ENCODE measurements at regions not wholly inside any gene's neighbourhood (a gene's known extent, or its start where the extent isn't known, plus 50 kb on each side); places are given as distances from the start of the nearest gene placed in this dataset.

GRCh38 chr13:40273253-40274025, 393.0 kb downstream of the FOXO1 start:
- Histone ChIP-seq H3K4me3 (replicated peaks in 1 of 3; ENCODE audit: low read depth in 2 of 3, low read length in 3 of 3) (no peak overlapping the region), H3K36me3 (replicated peaks in 1 of 2; ENCODE audit: control insufficient read depth in 1 of 2, insufficient read depth in 2 of 2, low read length in 2 of 2) (no peaks in the 10 kb centered on the region), H3K4me2 (replicated peaks; ENCODE audit: extremely low read depth, low read length, poor library complexity, severe bottlenecking) (no peak overlapping the region), H3K4me1 (ENCODE audit: control insufficient read depth in 1 of 2, insufficient read depth in 2 of 2, low read length in 2 of 2) (no peaks in the 10 kb centered on the region), H3K9me3 (replicated peaks in 1 of 2; ENCODE audit: control insufficient read depth in 1 of 2, insufficient read depth in 1 of 2, low read length in 2 of 2) (no peaks in the 10 kb centered on the region), H4K20me1 (ENCODE audit: insufficient read depth, low read length) (no peaks in the 10 kb centered on the region), H3K9ac (ENCODE audit: insufficient read depth, low read length, poor library complexity, severe bottlenecking) (no peak overlapping the region), H3K27me3 (ENCODE audit: control insufficient read depth in 2 of 2, insufficient read depth in 2 of 2, low read length in 2 of 2) (no peaks in the 10 kb centered on the region), H3K79me2 (ENCODE audit: insufficient read depth, low read length) (no peaks in the 10 kb centered on the region), H2AFZ (ENCODE audit: insufficient read depth, low read depth, low read length, poor library complexity, severe bottlenecking) (no peak overlapping the region), H3K27ac (ENCODE audit: low read depth in 1 of 2, low read length in 2 of 2) (no peak overlapping the region)
- TF ChIP-seq CTCF (IDR thresholded peaks at IDR 0.05): no peak
- H3K27me3 Mint-ChIP-seq (ENCODE audit: low read depth in 3 of 3): peaks cover 0 to 5% (median 1%) of the 10 kb centered on the region in 3 donors
- no peak for DNase-seq
- peaks cover 10% of the 10 kb centered on the region for H3K4me1 Mint-ChIP-seq
- WGBS (ENCODE audit: insufficient coverage): 96% methylated on average over 9 of the region's 11 CpGs
- intact Hi-C loops (cut with micrococcal nuclease): no loop called here
- no peaks in the 10 kb centered on the region for H3K9me3 Mint-ChIP-seq
- H3K36me3 Mint-ChIP-seq: no peaks in the 10 kb centered on the region
- H3K27ac Mint-ChIP-seq: no peak overlapping the region
- H3K4me3 Mint-ChIP-seq: no peak overlapping the region

GRCh38 chr13:40274103-40274502, 392.3 kb downstream of the FOXO1 start:
- no peaks in the 10 kb centered on the region for H3K4me1 ChIP-seq (ENCODE audit: control insufficient read depth in 1 of 2, insufficient read depth in 2 of 2, low read length in 2 of 2)
- no peak overlapping the region for H3K27ac ChIP-seq (ENCODE audit: low read depth in 1 of 2, low read length in 2 of 2)
- H3K79me2 ChIP-seq (ENCODE audit: insufficient read depth, low read length): no peaks in the 10 kb centered on the region
- H3K4me1 Mint-ChIP-seq: peaks cover 10% of the 10 kb centered on the region
- no peak overlapping the region for H3K9ac ChIP-seq (ENCODE audit: insufficient read depth, low read length, poor library complexity, severe bottlenecking)
- H3K4me3 Mint-ChIP-seq: no peak overlapping the region
- no peak overlapping the region for H2AFZ ChIP-seq (ENCODE audit: insufficient read depth, low read depth, low read length, poor library complexity, severe bottlenecking)
- DNase-seq: no peak
- peak overlapping the region in 1 of 7 donors; percentile 54 for H3K27ac Mint-ChIP-seq
- WGBS (ENCODE audit: insufficient coverage): 83% methylated on average over 1 of the region's 3 CpGs
- no peaks in the 10 kb centered on the region for H3K27me3 ChIP-seq (ENCODE audit: control insufficient read depth in 2 of 2, insufficient read depth in 2 of 2, low read length in 2 of 2)
- H3K9me3 ChIP-seq (replicated peaks in 1 of 2; ENCODE audit: control insufficient read depth in 1 of 2, insufficient read depth in 1 of 2, low read length in 2 of 2): no peaks in the 10 kb centered on the region
- H3K27me3 Mint-ChIP-seq (ENCODE audit: low read depth in 3 of 3): peaks cover 0 to 5% (median 1%) of the 10 kb centered on the region in 3 donors
- no peak overlapping the region for H3K4me2 ChIP-seq (replicated peaks; ENCODE audit: extremely low read depth, low read length, poor library complexity, severe bottlenecking)
- H3K9me3 Mint-ChIP-seq: peaks cover 0 to 2% (median 0%) of the 10 kb centered on the region in 7 donors
- intact Hi-C loops (cut with micrococcal nuclease): no loop called here
- no peaks in the 10 kb centered on the region for H3K36me3 Mint-ChIP-seq
- H4K20me1 ChIP-seq (ENCODE audit: insufficient read depth, low read length): no peaks in the 10 kb centered on the region
- no peak overlapping the region for H3K4me3 ChIP-seq (replicated peaks in 1 of 3; ENCODE audit: low read depth in 2 of 3, low read length in 3 of 3)
- TF ChIP-seq CTCF (IDR thresholded peaks at IDR 0.05): no peak
- H3K36me3 ChIP-seq (replicated peaks in 1 of 2; ENCODE audit: control insufficient read depth in 1 of 2, insufficient read depth in 2 of 2, low read length in 2 of 2): no peaks in the 10 kb centered on the region
